Liver (tissue), 8 donors: ENCODE measurements at regions not wholly inside any gene's neighbourhood (a gene's known extent, or its start where the extent isn't known, plus 50 kb on each side); places are given as distances from the start of the nearest gene placed in this dataset.
A peak's percentile ranks its signal among the peaks of the same experiment; 100 is the strongest.

Experiments used
- DNase-seq: peaks from one replicate; pipeline ENCODE4 v3.0.0-alpha.2; 2017; ENCODE audit warnings: low spot score
- H3K27ac ChIP-seq, 2 donors: one replicate each; pipeline ENCODE4 v1.7.0; 2013; ENCODE audit warnings: inconsistent platforms in 2 of 2, low read length in 2 of 2, control low read depth in 1 of 2, low read depth in 1 of 2, mild to moderate bottlenecking in 1 of 2
- H3K27me3 ChIP-seq, 4 donors: one replicate each; pipeline versions ENCODE4 v1.6.1 to v1.7.0; 2013; ENCODE audit warnings: low read length in 3 of 4, inconsistent platforms in 1 of 4, mild to moderate bottlenecking in 1 of 4, moderate library complexity in 1 of 4; ENCODE audit not compliant: control insufficient read depth in 4 of 4, insufficient read depth in 4 of 4
- H3K36me3 ChIP-seq, 4 donors: one replicate each; pipeline versions ENCODE4 v1.6.1 to v1.7.0; 2013; ENCODE audit warnings: low read length in 3 of 4, mild to moderate bottlenecking in 3 of 4, low read depth in 1 of 4, moderate library complexity in 1 of 4; ENCODE audit not compliant: control insufficient read depth in 4 of 4, insufficient read depth in 3 of 4
- H3K4me1 ChIP-seq, 4 donors: one replicate each; pipeline versions ENCODE4 v1.6.1 to v1.7.0; 2013; ENCODE audit warnings: low read length in 3 of 4, mild to moderate bottlenecking in 3 of 4, moderate library complexity in 1 of 4; ENCODE audit not compliant: control insufficient read depth in 4 of 4, insufficient read depth in 4 of 4
- H3K4me3 ChIP-seq, 3 donors: one replicate each; pipeline versions ENCODE4 v1.6.1 to v1.7.0; 2013; ENCODE audit warnings: low read length in 3 of 3, control low read depth in 1 of 3, low read depth in 1 of 3, mild to moderate bottlenecking in 1 of 3
- H3K9ac ChIP-seq, 2 donors: one replicate each; pipeline ENCODE4 v1.7.0; 2013; ENCODE audit warnings: low read length in 2 of 2, mild to moderate bottlenecking in 2 of 2, moderate library complexity in 2 of 2, control low read depth in 1 of 2, low read depth in 1 of 2
- H3K9me3 ChIP-seq, 4 donors: one replicate each; pipeline versions ENCODE4 v1.6.1 to v1.7.0; 2013; ENCODE audit warnings: low read length in 3 of 4; ENCODE audit not compliant: control insufficient read depth in 4 of 4
- EGR1 ChIP-seq, 2 donors: IDR thresholded peaks; 2 replicates each; pipeline ENCODE4 v1.6.1; 2016 to 2018; ENCODE audit warnings: antibody characterized with exemption in 2 of 2, low read depth in 2 of 2
- FOXA1 ChIP-seq: IDR thresholded peaks from 2 replicates; pipeline ENCODE4 v1.6.1; 2016; ENCODE audit warnings: antibody characterized with exemption
- FOXA2 ChIP-seq: IDR thresholded peaks from 2 replicates; pipeline ENCODE4 v1.6.1; 2016; ENCODE audit warnings: antibody characterized with exemption
- GABPA ChIP-seq, 2 donors: IDR thresholded peaks in 1 of 2; conservative IDR thresholded peaks in 1 of 2; 2 replicates each; pipeline ENCODE4 v1.6.1; 2016; ENCODE audit warnings: antibody characterized with exemption in 2 of 2, mild to moderate bottlenecking in 1 of 2, moderate library complexity in 1 of 2
- HNF4A ChIP-seq, 2 donors: conservative IDR thresholded peaks; 2 replicates each; pipeline ENCODE4 v1.6.1; 2016; ENCODE audit warnings: antibody characterized with exemption in 2 of 2, mild to moderate bottlenecking in 2 of 2
- JUND ChIP-seq, 2 donors: IDR thresholded peaks; 2 replicates each; pipeline ENCODE4 v1.6.1; 2016; ENCODE audit warnings: antibody characterized with exemption in 2 of 2
- NR2F2 ChIP-seq: IDR thresholded peaks from 2 replicates; pipeline ENCODE4 v1.6.1; 2016; ENCODE audit warnings: antibody characterized with exemption
- RAD21 ChIP-seq, 2 donors: IDR thresholded peaks; 2 replicates each; pipeline ENCODE4 v1.6.1; 2016; ENCODE audit warnings: antibody characterized with exemption in 2 of 2, mild to moderate bottlenecking in 2 of 2
- RXRA ChIP-seq, 2 donors: IDR thresholded peaks; 2 replicates each; pipeline ENCODE4 v1.6.1; 2017 to 2018; ENCODE audit warnings: antibody characterized with exemption in 2 of 2, mild to moderate bottlenecking in 1 of 2
- SP1 ChIP-seq: IDR thresholded peaks from 2 replicates; pipeline ENCODE4 v1.6.1; 2018; ENCODE audit warnings: antibody characterized with exemption, mild to moderate bottlenecking
- TAF1 ChIP-seq: conservative IDR thresholded peaks from 2 replicates; pipeline ENCODE4 v1.6.1; 2016; ENCODE audit warnings: antibody characterized with exemption, mild to moderate bottlenecking
- YY1 ChIP-seq: IDR thresholded peaks from 2 replicates; pipeline ENCODE4 v1.6.1; 2016; ENCODE audit warnings: antibody characterized with exemption, mild to moderate bottlenecking
- WGBS: extraction: QIAGEN DNeasy Blood & Tissue Kit; methylation state at CpG from one replicate; pipeline ENCODE4 v1.1.7; 2013; 5-methylcytosine and 5-hydroxymethylcytosine counted together
- TF ChIP-seq, protein P1 (sequence below): fragments of 150-350 bp; IDR thresholded peaks from 2 replicates; pipeline ENCODE4 v1.5.1; 2017; ENCODE audit warnings: improper control_type of control experiment, low read depth, low read length; ENCODE audit not compliant: missing input control
- TF ChIP-seq, protein P2 (sequence below): IDR thresholded peaks from 2 replicates; pipeline ENCODE4 v1.6.1; 2016; ENCODE audit warnings: antibody characterized with exemption
- TF ChIP-seq, protein P3 (sequence below): IDR thresholded peaks from 2 replicates; pipeline ENCODE4 v1.6.1; 2016; ENCODE audit warnings: antibody characterized with exemption, mild to moderate bottlenecking
- TF ChIP-seq, protein P4 (sequence below): IDR thresholded peaks from 2 replicates; pipeline ENCODE4 v1.6.1; 2016; ENCODE audit warnings: antibody characterized with exemption
- donor health status: healthy.
- donor health status: healthy.
- donor health status: healthy.
- donor health status: healthy.
- donor health status: healthy.

DNA sequence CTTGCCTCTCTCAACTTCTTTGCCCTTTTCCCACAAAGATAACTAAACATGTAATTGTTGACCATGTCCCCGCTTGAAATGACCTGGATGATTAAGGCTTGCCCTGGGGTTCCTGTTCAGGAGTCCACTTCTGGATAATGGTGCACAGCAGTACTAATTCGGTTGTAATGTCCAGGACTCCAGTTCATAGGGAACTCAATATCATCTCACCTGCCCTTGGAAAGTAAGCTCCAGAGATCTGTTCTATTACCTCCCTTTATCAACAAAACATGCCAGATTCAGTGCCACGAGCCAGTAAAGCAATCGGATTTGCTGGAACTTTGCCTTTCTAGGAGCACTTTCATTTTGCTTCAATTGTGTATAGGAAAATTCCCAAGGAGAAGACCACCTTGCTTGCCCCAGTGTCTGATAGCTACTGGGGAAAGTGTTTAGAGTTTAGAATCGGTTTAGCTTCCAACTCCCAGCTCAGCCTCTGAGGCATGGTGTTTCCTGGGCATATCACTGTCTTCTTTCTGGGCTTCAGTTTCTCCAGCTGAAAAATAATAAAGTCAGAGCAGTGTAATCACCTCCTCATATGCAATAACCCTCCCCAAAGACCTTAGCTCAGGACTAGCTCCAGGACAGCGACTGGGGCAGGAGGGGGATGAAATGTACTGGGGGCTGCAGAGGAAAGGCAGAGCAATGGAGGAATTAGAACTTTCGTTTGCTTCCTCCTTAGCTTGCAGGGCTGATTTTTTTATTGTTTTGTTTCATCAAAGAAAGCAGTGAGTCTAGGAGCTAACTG lies 162.6 kb upstream of the CYRIA start:
- Histone ChIP-seq H3K4me3 (peak overlapping the region; percentile 3 to 57 (median 44)), H3K9me3 (no peaks in the 10 kb centered on the region), H3K27ac (peak overlapping the region; percentile 25 to 72), H3K4me1 (peaks cover 1 to 16% (median 10%) of the 10 kb centered on the region in 4 donors), H3K36me3 (no peaks in the 10 kb centered on the region), H3K27me3 (no peaks in the 10 kb centered on the region), H3K9ac (peak overlapping the region; percentile 13 to 76)
- 30% methylated on average over 7 of the region's 7 CpGs for WGBS
- TF ChIP-seq, protein P1, sequence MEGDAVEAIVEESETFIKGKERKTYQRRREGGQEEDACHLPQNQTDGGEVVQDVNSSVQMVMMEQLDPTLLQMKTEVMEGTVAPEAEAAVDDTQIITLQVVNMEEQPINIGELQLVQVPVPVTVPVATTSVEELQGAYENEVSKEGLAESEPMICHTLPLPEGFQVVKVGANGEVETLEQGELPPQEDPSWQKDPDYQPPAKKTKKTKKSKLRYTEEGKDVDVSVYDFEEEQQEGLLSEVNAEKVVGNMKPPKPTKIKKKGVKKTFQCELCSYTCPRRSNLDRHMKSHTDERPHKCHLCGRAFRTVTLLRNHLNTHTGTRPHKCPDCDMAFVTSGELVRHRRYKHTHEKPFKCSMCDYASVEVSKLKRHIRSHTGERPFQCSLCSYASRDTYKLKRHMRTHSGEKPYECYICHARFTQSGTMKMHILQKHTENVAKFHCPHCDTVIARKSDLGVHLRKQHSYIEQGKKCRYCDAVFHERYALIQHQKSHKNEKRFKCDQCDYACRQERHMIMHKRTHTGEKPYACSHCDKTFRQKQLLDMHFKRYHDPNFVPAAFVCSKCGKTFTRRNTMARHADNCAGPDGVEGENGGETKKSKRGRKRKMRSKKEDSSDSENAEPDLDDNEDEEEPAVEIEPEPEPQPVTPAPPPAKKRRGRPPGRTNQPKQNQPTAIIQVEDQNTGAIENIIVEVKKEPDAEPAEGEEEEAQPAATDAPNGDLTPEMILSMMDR, result no peak
- TF ChIP-seq, protein P2, sequence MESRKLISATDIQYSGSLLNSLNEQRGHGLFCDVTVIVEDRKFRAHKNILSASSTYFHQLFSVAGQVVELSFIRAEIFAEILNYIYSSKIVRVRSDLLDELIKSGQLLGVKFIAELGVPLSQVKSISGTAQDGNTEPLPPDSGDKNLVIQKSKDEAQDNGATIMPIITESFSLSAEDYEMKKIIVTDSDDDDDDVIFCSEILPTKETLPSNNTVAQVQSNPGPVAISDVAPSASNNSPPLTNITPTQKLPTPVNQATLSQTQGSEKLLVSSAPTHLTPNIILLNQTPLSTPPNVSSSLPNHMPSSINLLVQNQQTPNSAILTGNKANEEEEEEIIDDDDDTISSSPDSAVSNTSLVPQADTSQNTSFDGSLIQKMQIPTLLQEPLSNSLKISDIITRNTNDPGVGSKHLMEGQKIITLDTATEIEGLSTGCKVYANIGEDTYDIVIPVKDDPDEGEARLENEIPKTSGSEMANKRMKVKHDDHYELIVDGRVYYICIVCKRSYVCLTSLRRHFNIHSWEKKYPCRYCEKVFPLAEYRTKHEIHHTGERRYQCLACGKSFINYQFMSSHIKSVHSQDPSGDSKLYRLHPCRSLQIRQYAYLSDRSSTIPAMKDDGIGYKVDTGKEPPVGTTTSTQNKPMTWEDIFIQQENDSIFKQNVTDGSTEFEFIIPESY, result no peak
- no peak for TF ChIP-seq NR2F2
- TF ChIP-seq SP1, result no peak
- TF ChIP-seq, protein P3, sequence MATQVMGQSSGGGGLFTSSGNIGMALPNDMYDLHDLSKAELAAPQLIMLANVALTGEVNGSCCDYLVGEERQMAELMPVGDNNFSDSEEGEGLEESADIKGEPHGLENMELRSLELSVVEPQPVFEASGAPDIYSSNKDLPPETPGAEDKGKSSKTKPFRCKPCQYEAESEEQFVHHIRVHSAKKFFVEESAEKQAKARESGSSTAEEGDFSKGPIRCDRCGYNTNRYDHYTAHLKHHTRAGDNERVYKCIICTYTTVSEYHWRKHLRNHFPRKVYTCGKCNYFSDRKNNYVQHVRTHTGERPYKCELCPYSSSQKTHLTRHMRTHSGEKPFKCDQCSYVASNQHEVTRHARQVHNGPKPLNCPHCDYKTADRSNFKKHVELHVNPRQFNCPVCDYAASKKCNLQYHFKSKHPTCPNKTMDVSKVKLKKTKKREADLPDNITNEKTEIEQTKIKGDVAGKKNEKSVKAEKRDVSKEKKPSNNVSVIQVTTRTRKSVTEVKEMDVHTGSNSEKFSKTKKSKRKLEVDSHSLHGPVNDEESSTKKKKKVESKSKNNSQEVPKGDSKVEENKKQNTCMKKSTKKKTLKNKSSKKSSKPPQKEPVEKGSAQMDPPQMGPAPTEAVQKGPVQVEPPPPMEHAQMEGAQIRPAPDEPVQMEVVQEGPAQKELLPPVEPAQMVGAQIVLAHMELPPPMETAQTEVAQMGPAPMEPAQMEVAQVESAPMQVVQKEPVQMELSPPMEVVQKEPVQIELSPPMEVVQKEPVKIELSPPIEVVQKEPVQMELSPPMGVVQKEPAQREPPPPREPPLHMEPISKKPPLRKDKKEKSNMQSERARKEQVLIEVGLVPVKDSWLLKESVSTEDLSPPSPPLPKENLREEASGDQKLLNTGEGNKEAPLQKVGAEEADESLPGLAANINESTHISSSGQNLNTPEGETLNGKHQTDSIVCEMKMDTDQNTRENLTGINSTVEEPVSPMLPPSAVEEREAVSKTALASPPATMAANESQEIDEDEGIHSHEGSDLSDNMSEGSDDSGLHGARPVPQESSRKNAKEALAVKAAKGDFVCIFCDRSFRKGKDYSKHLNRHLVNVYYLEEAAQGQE, result peak; percentile 59
- TF ChIP-seq, protein P4, sequence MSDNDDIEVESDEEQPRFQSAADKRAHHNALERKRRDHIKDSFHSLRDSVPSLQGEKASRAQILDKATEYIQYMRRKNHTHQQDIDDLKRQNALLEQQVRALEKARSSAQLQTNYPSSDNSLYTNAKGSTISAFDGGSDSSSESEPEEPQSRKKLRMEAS, result no peak
- TF ChIP-seq EGR1 (IDR thresholded peaks at IDR 0.05; ENCODE audit: low read depth in 2 of 2), result no peak
- no peak for TF ChIP-seq YY1
- TF ChIP-seq HNF4A (conservative IDR thresholded peaks at IDR 0.05), result peak in 1 of 2 donors; percentile 49
- no peak for TF ChIP-seq JUND (IDR thresholded peaks at IDR 0.05)
- no peak for TF ChIP-seq RAD21 (IDR thresholded peaks at IDR 0.05)
- TF ChIP-seq GABPA (IDR thresholded peaks at IDR 0.05 in 1 of 2, conservative IDR thresholded peaks at IDR 0.05 in 1 of 2), result no peak
- peak; percentile 6 for TF ChIP-seq FOXA2
- no peak for TF ChIP-seq TAF1
- peak in 1 of 2 donors; percentile 17 for TF ChIP-seq RXRA (IDR thresholded peaks at IDR 0.05)
- no peak for TF ChIP-seq FOXA1
- no peak for DNase-seq
